LNCaP clone FGC (cell line): ENCODE measurements at regions not wholly inside any gene's neighbourhood (a gene's known extent, or its start where the extent isn't known, plus 50 kb on each side); places are given as distances from the start of the nearest gene placed in this dataset.
"Not testable (repeated sequence)": the region's sequence is repeated elsewhere in the genome, so short reads cannot be mapped to it uniquely, and the experiment has no call there.

Experiments
- DNase-seq: peaks from one replicate; pipeline ENCODE4 v3.0.0-alpha.2; 2011; ENCODE audit warnings: low read depth
- H3K4me3 ChIP-seq: 2 replicates; pipeline ENCODE4 v1.5.1; 2011; ENCODE audit warnings: mild to moderate bottlenecking, low read depth, low read length, control low read depth
- TF ChIP-seq, protein P1 (sequence below): IDR thresholded peaks from 2 replicates; pipeline ENCODE4 v1.5.1; 2012; ENCODE audit warnings: mild to moderate bottlenecking; ENCODE audit not compliant: control insufficient read depth, insufficient read depth; ENCODE audit errors: extremely low read depth

DNA sequence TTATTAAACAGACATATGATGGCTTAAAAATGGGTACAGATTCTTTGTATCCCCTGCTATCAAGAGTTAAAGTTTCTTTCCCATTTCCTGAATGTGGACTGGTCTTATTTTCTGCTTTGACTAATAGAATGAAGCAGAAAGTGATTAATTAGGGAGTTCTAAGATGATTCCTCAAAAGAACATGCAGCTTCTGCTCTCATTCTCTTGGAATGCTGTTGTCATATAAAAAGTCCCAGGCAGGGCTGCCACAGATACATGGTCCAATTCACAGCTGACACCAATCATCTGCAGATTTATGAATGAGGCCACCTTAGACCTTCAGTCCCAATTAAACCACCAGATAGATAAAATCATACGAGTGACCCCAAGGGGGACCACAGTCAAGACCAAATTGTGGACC is 844.5 kb upstream of the RAG2 start:
- DNase-seq: no peak
- no peak overlapping the region for H3K4me3 ChIP-seq
- TF ChIP-seq, protein P1, sequence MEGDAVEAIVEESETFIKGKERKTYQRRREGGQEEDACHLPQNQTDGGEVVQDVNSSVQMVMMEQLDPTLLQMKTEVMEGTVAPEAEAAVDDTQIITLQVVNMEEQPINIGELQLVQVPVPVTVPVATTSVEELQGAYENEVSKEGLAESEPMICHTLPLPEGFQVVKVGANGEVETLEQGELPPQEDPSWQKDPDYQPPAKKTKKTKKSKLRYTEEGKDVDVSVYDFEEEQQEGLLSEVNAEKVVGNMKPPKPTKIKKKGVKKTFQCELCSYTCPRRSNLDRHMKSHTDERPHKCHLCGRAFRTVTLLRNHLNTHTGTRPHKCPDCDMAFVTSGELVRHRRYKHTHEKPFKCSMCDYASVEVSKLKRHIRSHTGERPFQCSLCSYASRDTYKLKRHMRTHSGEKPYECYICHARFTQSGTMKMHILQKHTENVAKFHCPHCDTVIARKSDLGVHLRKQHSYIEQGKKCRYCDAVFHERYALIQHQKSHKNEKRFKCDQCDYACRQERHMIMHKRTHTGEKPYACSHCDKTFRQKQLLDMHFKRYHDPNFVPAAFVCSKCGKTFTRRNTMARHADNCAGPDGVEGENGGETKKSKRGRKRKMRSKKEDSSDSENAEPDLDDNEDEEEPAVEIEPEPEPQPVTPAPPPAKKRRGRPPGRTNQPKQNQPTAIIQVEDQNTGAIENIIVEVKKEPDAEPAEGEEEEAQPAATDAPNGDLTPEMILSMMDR: no peak

DNA sequence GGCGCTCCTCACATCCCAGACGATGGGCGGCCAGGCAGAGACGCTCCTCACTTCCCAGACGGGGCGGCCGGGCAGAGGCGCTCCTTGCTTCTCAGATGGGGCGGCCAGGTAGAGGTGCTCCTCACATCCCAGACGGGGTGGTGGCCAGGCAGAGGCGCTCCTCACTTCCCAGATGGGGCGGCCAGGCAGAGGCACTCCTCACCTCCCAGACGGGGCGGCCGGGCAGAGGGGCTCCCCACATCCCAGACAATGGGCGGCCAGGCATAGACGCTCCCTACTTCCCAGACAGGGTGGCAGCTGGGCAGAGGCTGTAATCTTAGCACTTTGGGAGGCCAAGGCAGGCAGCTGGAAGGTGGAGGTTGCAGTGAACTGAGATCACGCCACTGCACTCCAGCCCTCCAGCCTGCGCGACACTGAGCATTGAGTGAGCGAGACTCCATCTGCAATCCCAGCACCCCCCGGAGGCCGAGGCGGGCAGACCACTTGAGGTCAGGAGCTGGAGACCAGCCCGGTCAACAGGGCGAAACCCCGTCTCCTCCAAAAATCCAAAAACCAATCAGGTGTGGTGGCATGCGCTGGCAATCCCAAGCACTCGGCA is 833.7 kb upstream of the RAG2 start:
- DNase-seq, H3K4me3 ChIP-seq: not testable (repeated sequence)

DNA sequence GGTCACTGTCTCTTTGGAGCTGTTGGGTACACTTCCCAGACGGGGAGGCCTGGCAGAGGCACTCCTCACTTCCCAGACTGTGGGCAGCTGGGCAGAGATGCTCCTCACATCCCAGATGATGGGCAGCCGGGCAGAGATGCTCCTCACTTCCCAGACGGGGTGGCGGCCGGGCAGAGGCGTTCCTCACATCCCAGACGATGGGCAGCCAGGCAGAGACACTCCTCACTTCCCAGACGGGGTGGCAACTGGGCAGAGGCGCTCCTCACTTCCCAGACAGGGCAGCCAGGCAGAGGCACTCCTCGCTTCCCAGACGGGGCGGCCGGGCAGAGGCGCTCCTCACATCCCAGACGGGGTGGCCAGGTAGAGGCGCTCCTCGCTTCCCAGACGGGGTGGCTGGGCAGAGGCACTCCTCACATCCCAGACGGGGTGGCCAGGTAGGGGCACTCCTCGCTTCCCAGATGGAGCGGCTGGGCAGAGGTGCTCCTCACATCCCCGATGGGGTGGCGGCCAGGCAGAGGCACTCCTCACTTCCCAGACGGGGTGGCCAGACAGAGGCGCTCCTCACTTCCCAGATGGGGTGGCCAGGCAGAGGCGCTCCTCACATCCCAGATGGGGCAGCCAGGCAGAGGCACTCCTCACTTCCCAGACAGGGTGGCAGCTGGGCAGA is 833.1 kb upstream of the RAG2 start:
- not testable (repeated sequence) for DNase-seq, H3K4me3 ChIP-seq

DNA sequence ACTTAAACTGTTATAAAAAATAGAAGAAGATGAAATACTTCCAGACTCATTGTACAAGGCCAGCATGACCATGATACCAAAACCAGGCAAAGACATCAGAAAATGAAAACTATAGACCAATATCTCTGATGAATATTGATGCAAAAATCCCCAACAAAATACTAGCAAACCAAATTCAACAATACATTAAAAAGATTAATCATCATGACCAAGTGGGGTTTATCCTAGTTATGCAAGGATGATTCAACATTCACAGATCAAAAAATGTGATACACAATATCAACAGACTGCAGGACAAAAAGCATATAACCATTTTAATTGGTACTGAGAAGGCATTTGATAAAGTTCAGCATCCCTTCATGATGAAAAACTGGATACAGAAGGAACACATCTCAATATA is 824.5 kb upstream of the RAG2 start:
- TF ChIP-seq, protein P1: no peak
- no peak for DNase-seq
- no peak overlapping the region for H3K4me3 ChIP-seq

DNA sequence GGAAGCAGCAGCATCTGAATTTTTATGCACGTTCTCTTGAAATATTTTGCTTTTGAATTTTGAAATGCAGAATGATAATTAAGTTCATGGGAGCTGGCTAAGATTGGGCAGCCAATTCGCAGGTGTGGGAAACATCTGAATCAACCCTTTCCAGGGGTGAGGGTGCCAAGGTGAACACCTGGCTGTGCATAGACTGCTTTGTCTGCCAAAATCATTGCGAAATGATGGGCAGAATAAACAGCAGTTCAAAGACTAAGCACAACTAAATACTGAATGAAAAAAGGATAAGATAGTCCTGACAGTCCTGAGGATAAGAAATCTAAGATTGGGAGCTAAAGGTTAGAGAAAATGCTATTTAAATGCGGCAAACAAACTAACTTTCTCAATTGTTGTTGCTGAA is 813.3 kb upstream of the RAG2 start:
- DNase-seq: no peak
- TF ChIP-seq, protein P1: no peak
- H3K4me3 ChIP-seq: no peak overlapping the region

DNA sequence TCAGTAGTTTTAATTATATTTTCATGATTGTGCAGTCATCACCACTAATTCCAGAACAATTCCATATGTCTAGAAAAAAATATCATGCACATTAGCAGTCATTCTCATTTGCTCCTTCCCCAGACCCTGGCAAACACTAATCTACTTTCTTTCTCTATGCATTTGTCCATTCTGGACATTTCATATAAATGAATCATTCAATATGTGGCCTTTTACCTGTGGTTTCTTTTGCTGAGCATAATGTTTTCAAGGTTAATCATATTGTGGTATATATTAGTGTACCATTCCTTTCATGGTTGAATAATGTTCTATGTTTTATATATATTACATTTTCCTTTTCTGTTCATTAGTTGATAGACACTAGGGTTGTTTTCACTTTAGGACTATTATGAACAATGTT is 811.1 kb upstream of the RAG2 start:
- no peak overlapping the region for H3K4me3 ChIP-seq
- TF ChIP-seq, protein P1: no peak
- no peak for DNase-seq

DNA sequence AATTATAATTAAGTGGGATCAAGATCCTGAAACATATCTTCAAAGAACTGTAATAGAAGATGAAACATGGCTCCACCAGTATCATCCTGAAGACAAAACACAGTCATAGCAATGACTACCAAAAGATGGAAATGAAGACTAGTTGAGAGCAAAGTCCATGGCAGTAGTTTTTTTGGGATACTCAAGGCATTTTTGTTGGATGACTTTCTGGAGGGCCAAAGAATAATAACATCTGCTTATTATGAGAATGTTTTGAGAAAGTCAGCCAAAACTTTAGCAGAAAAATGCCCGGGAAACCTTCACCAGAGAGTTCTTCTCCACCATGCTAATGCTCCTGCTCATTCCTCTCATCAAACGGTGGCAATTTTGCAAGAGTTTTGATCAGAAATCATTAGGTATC is 809.4 kb upstream of the RAG2 start:
- DNase-seq: no peak
- TF ChIP-seq, protein P1: no peak
- H3K4me3 ChIP-seq: no peak overlapping the region

DNA sequence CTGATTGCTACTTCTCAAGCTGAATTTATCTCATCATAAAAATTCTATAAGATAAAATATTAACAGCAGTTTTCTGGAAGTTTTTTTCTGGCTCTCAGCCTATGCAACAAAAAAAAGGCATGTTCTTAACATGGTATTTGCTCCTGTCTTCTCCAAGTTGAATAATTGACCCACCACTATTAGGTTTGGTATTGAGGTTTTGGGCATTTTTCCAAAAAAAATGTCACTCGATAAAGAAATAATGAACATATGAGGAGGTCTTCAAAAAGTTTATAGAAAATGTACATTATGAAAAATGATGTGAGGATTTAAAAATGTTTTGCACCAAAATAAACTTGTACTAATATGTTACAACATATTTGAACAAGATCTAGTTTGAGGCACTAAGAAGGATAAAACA is 808.6 kb upstream of the RAG2 start:
- TF ChIP-seq, protein P1: no peak
- H3K4me3 ChIP-seq: no peak overlapping the region
- DNase-seq: no peak
